Loucy (cell line): ENCODE measurements at regions not wholly inside any gene's neighbourhood (a gene's known extent, or its start where the extent isn't known, plus 50 kb on each side); places are given as distances from the start of the nearest gene placed in this dataset.

Experiments
- H2AFZ ChIP-seq: fragments of 200-600 bp; sonication (generic); 2 replicates; pipeline ENCODE4 v1.6.0; 2016; ENCODE audit warnings: antibody characterized with exemption, mild to moderate bottlenecking, low read length, moderate library complexity
- H3F3A ChIP-seq: fragments of 200-600 bp; 2 replicates; pipeline ENCODE4 v1.6.0; 2016; ENCODE audit warnings: antibody characterized with exemption, low read depth, mild to moderate bottlenecking
- H3K27me3 ChIP-seq: fragments of 200-600 bp; sonication (generic); 2 replicates; pipeline ENCODE4 v1.6.1; 2014; ENCODE audit warnings: low read length, mild to moderate bottlenecking; ENCODE audit not compliant: insufficient read depth, poor library complexity, severe bottlenecking
- H3K36me3 ChIP-seq: fragments of 200-600 bp; sonication (generic); 2 replicates; pipeline ENCODE4 v1.6.1; 2016; ENCODE audit warnings: low read length; ENCODE audit not compliant: insufficient read depth
- H3K4me1 ChIP-seq: fragments of 200-600 bp; sonication (generic); 2 replicates; pipeline ENCODE4 v1.5.1; 2014; ENCODE audit warnings: low read length, mild to moderate bottlenecking; ENCODE audit not compliant: insufficient read depth, poor library complexity, severe bottlenecking
- H3K4me2 ChIP-seq: fragments of 200-600 bp; sonication (generic); 2 replicates; pipeline ENCODE4 v1.6.0; 2014; ENCODE audit warnings: antibody characterized with exemption, low read length, low read depth, mild to moderate bottlenecking; ENCODE audit not compliant: poor library complexity, severe bottlenecking
- H3K4me3 ChIP-seq: fragments of 200-600 bp; sonication (generic); 2 replicates; pipeline ENCODE4 v1.5.1; 2014; ENCODE audit warnings: low read length, mild to moderate bottlenecking, mixed read lengths; ENCODE audit not compliant: poor library complexity, severe bottlenecking
- H3K79me2 ChIP-seq: fragments of 200-600 bp; sonication (generic); 2 replicates; pipeline ENCODE4 v1.6.1; 2014; ENCODE audit warnings: low read length; ENCODE audit not compliant: insufficient read depth
- H3K9ac ChIP-seq: fragments of 200-600 bp; sonication (generic); 2 replicates; pipeline ENCODE4 v1.6.0; 2014; ENCODE audit warnings: mild to moderate bottlenecking, low read depth, low read length, moderate library complexity; ENCODE audit not compliant: poor library complexity, severe bottlenecking
- H3K9me2 ChIP-seq: fragments of 200-600 bp; sonication (generic); replicated peaks from 2 replicates; pipeline ENCODE4 v1.6.1; 2016; ENCODE audit warnings: low read depth, low read length, mixed read lengths
- H3K9me3 ChIP-seq: fragments of 200-600 bp; sonication (generic); 2 replicates; pipeline ENCODE4 v1.6.1; 2014; ENCODE audit warnings: mild to moderate bottlenecking, antibody characterized with exemption, low read length, low read depth; ENCODE audit not compliant: insufficient read depth
- H4K20me1 ChIP-seq: fragments of 200-600 bp; sonication (generic); 2 replicates; pipeline ENCODE4 v1.6.0; 2014; ENCODE audit warnings: antibody characterized with exemption, low read length, mild to moderate bottlenecking; ENCODE audit not compliant: insufficient read depth, poor library complexity, severe bottlenecking
- EZH2phosphoT487 ChIP-seq: fragments of 200-600 bp; IDR thresholded peaks from 2 replicates; pipeline ENCODE4 v1.6.1; 2018; ENCODE audit warnings: antibody characterized with exemption, mild to moderate bottlenecking, moderate library complexity, borderline replicate concordance
- TF ChIP-seq, protein P1 (sequence below): fragments of 200-600 bp; sonication (generic); conservative IDR thresholded peaks from 2 replicates; pipeline ENCODE4 v1.5.1; 2014; ENCODE audit warnings: mild to moderate bottlenecking, antibody characterized with exemption, low read length

- H3K4me3 ChIP-seq = no peak overlapping the region
- H3F3A ChIP-seq = 0 out of 2 replicates have a peak, but pooled peaks cover 3% of the 10 kb centered on the region
- peaks cover 11% of the 10 kb centered on the region for H3K4me1 ChIP-seq
- no peak overlapping the region for H2AFZ ChIP-seq
- no peaks in the 10 kb centered on the region for H3K36me3 ChIP-seq
- H3K9me3 ChIP-seq = peaks cover 4% of the 10 kb centered on the region; the same call in 1 of the 2 replicates
- H3K9ac ChIP-seq = no peak overlapping the region
- no peaks in the 10 kb centered on the region for H3K79me2 ChIP-seq
- no peaks in the 10 kb centered on the region for H3K9me2 ChIP-seq
- TF ChIP-seq, protein P1, sequence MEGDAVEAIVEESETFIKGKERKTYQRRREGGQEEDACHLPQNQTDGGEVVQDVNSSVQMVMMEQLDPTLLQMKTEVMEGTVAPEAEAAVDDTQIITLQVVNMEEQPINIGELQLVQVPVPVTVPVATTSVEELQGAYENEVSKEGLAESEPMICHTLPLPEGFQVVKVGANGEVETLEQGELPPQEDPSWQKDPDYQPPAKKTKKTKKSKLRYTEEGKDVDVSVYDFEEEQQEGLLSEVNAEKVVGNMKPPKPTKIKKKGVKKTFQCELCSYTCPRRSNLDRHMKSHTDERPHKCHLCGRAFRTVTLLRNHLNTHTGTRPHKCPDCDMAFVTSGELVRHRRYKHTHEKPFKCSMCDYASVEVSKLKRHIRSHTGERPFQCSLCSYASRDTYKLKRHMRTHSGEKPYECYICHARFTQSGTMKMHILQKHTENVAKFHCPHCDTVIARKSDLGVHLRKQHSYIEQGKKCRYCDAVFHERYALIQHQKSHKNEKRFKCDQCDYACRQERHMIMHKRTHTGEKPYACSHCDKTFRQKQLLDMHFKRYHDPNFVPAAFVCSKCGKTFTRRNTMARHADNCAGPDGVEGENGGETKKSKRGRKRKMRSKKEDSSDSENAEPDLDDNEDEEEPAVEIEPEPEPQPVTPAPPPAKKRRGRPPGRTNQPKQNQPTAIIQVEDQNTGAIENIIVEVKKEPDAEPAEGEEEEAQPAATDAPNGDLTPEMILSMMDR = no peak
- no peak for TF ChIP-seq EZH2phosphoT487
- no peaks in the 10 kb centered on the region for H4K20me1 ChIP-seq
- H3K27me3 ChIP-seq = no peaks in the 10 kb centered on the region
- no peak overlapping the region for H3K4me2 ChIP-seq
These were observed 408.6 kb downstream of the PPP3CA start for GRCh38 chr4:100938698-100939097.

GRCh38 chr4:100936661-100937375 is 410.5 kb downstream of the PPP3CA start:
- Histone ChIP-seq H3K4me2 (no peak overlapping the region), H3K27me3 (no peaks in the 10 kb centered on the region), H3K4me1 (peaks cover 18% of the 10 kb centered on the region), H3K36me3 (no peaks in the 10 kb centered on the region), H2AFZ (no peak overlapping the region), H3K9ac (no peak overlapping the region), H3K79me2 (no peaks in the 10 kb centered on the region), H4K20me1 (no peaks in the 10 kb centered on the region), H3K9me3 (no peaks in the 10 kb centered on the region), H3K4me3 (no peak overlapping the region), H3K9me2 (no peaks in the 10 kb centered on the region), H3F3A (0 out of 2 replicates have a peak, but pooled peaks cover 3% of the 10 kb centered on the region)
- no peak for TF ChIP-seq EZH2phosphoT487
- TF ChIP-seq, protein P1 = no peak

GRCh38 chr4:100935090-100935489 is 412.2 kb downstream of the PPP3CA start:
- Histone ChIP-seq H3K9ac (no peak overlapping the region), H3K9me2 (no peaks in the 10 kb centered on the region), H3K4me3 (no peak overlapping the region), H2AFZ (no peak overlapping the region), H3K79me2 (no peaks in the 10 kb centered on the region), H4K20me1 (no peaks in the 10 kb centered on the region), H3K36me3 (no peaks in the 10 kb centered on the region), H3K4me2 (no peak overlapping the region), H3K9me3 (no peaks in the 10 kb centered on the region), H3F3A (no peaks in the 10 kb centered on the region), H3K4me1 (peaks cover 18% of the 10 kb centered on the region), H3K27me3 (no peaks in the 10 kb centered on the region)
- TF ChIP-seq EZH2phosphoT487 = no peak
- TF ChIP-seq, protein P1 = peak; percentile 76
